Liver (tissue), 3 donors: ENCODE measurements at regions not wholly inside any gene's neighbourhood (a gene's known extent, or its start where the extent isn't known, plus 50 kb on each side); places are given as distances from the start of the nearest gene placed in this dataset.

Experiments
- ATF3 ChIP-seq: IDR thresholded peaks from 2 replicates; pipeline ENCODE4 v1.6.1; 2016; ENCODE audit warnings: antibody characterized with exemption
- EGR1 ChIP-seq, 2 donors: IDR thresholded peaks; 2 replicates each; pipeline ENCODE4 v1.6.1; 2016 to 2018; ENCODE audit warnings: antibody characterized with exemption in 2 of 2, low read depth in 2 of 2
- GABPA ChIP-seq, 2 donors: IDR thresholded peaks in 1 of 2; conservative IDR thresholded peaks in 1 of 2; 2 replicates each; pipeline ENCODE4 v1.6.1; 2016; ENCODE audit warnings: antibody characterized with exemption in 2 of 2, mild to moderate bottlenecking in 1 of 2, moderate library complexity in 1 of 2
- JUND ChIP-seq, 2 donors: IDR thresholded peaks; 2 replicates each; pipeline ENCODE4 v1.6.1; 2016; ENCODE audit warnings: antibody characterized with exemption in 2 of 2
- MAX ChIP-seq: IDR thresholded peaks from 2 replicates; pipeline ENCODE4 v1.6.1; 2016; ENCODE audit warnings: antibody characterized with exemption
- RAD21 ChIP-seq, 2 donors: IDR thresholded peaks; 2 replicates each; pipeline ENCODE4 v1.6.1; 2016; ENCODE audit warnings: antibody characterized with exemption in 2 of 2, mild to moderate bottlenecking in 2 of 2
- REST ChIP-seq: IDR thresholded peaks from 2 replicates; pipeline ENCODE4 v1.6.1; 2016; ENCODE audit warnings: antibody characterized with exemption, mild to moderate bottlenecking
- TAF1 ChIP-seq: conservative IDR thresholded peaks from 2 replicates; pipeline ENCODE4 v1.6.1; 2016; ENCODE audit warnings: antibody characterized with exemption, mild to moderate bottlenecking
- YY1 ChIP-seq: IDR thresholded peaks from 2 replicates; pipeline ENCODE4 v1.6.1; 2016; ENCODE audit warnings: antibody characterized with exemption, mild to moderate bottlenecking
- TF ChIP-seq, protein P1 (sequence below): fragments of 150-350 bp; IDR thresholded peaks from 2 replicates; pipeline ENCODE4 v1.5.1; 2017; ENCODE audit warnings: improper control_type of control experiment, low read depth, low read length; ENCODE audit not compliant: missing input control
- TF ChIP-seq, protein P2 (sequence below): IDR thresholded peaks from 2 replicates; pipeline ENCODE4 v1.6.1; 2016; ENCODE audit warnings: antibody characterized with exemption
- donor health status: healthy.
- donor health status: healthy.

- no peak for TF ChIP-seq MAX
- TF ChIP-seq YY1: no peak
- TF ChIP-seq, protein P1, sequence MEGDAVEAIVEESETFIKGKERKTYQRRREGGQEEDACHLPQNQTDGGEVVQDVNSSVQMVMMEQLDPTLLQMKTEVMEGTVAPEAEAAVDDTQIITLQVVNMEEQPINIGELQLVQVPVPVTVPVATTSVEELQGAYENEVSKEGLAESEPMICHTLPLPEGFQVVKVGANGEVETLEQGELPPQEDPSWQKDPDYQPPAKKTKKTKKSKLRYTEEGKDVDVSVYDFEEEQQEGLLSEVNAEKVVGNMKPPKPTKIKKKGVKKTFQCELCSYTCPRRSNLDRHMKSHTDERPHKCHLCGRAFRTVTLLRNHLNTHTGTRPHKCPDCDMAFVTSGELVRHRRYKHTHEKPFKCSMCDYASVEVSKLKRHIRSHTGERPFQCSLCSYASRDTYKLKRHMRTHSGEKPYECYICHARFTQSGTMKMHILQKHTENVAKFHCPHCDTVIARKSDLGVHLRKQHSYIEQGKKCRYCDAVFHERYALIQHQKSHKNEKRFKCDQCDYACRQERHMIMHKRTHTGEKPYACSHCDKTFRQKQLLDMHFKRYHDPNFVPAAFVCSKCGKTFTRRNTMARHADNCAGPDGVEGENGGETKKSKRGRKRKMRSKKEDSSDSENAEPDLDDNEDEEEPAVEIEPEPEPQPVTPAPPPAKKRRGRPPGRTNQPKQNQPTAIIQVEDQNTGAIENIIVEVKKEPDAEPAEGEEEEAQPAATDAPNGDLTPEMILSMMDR: no peak
- no peak for TF ChIP-seq TAF1
- TF ChIP-seq, protein P2, sequence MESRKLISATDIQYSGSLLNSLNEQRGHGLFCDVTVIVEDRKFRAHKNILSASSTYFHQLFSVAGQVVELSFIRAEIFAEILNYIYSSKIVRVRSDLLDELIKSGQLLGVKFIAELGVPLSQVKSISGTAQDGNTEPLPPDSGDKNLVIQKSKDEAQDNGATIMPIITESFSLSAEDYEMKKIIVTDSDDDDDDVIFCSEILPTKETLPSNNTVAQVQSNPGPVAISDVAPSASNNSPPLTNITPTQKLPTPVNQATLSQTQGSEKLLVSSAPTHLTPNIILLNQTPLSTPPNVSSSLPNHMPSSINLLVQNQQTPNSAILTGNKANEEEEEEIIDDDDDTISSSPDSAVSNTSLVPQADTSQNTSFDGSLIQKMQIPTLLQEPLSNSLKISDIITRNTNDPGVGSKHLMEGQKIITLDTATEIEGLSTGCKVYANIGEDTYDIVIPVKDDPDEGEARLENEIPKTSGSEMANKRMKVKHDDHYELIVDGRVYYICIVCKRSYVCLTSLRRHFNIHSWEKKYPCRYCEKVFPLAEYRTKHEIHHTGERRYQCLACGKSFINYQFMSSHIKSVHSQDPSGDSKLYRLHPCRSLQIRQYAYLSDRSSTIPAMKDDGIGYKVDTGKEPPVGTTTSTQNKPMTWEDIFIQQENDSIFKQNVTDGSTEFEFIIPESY: no peak
- TF ChIP-seq EGR1 (IDR thresholded peaks at IDR 0.05; ENCODE audit: low read depth in 2 of 2): no peak
- no peak for TF ChIP-seq ATF3
- no peak for TF ChIP-seq GABPA (IDR thresholded peaks at IDR 0.05 in 1 of 2, conservative IDR thresholded peaks at IDR 0.05 in 1 of 2)
- TF ChIP-seq REST: no peak
- no peak for TF ChIP-seq JUND (IDR thresholded peaks at IDR 0.05)
- no peak for TF ChIP-seq RAD21 (IDR thresholded peaks at IDR 0.05)
These were observed 61.2 kb upstream of the CDC42BPA start for GRCh38 chr1:227379555-227379892.
